GM21737 (cell line): ENCODE measurements at regions not wholly inside any gene's neighbourhood (a gene's known extent, or its start where the extent isn't known, plus 50 kb on each side); places are given as distances from the start of the nearest gene placed in this dataset.

Source experiments
- ATAC-seq: cut with Tn5 transposase; IDR thresholded peaks from one replicate; pipeline ENCODE4 v1.9.1; 2021; ENCODE audit warnings: mild to moderate bottlenecking, moderate library complexity; ENCODE audit not compliant: unreplicated experiment

GRCh38 chr4:22988526-22988925 is 295.8 kb downstream of the GBA3 start:
- no peak for ATAC-seq

DNA sequence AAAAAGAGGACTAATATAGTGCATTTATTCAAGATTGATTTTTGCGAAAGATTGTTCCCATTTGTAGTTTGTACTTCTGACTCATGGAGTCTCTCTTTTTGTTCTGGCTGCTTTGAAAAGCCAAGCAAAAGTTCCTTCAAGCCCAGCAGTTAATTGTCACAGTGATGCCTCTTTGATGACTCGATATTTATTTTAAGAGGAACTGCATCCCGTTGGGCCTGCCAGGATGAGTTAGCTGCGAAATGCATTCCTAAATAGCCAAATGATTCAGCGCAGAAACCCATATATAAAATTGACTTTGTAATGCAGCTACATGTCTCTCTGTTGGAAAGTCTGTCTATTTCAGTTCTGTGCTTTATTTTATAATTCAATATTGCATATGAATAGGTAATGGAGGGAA is 295.1 kb downstream of the GBA3 start:
- ATAC-seq: no peak

- ATAC-seq: no peak
These were observed 294.1 kb downstream of the GBA3 start for GRCh38 chr4:22986881-22987280.

DNA sequence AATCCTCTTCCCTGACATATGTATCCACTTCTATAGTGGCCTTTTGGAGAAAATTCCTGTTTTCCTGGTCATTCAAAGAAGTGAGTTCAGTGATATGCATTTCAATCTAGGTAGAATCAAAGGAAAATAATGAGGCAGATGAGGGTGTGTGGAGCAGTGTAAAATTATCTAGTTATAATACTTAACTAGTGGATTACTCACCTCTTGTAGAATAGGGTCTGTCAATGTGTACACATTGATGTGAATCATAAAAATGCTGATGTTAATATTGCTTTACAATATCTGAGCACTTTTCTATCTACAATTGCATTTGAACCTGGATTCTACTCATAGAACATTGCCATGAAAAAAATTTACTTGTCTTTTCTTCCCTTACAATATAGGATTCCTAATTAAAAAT is 293.5 kb downstream of the GBA3 start:
- ATAC-seq: no peak

- ATAC-seq: no peak
These were observed 291.7 kb downstream of the GBA3 start for GRCh38 chr4:22984390-22984789.

- ATAC-seq: no peak
These were observed 285.9 kb downstream of the GBA3 start for GRCh38 chr4:22978656-22979055.

GRCh38 chr4:22970665-22971064 is 277.9 kb downstream of the GBA3 start:
- no peak for ATAC-seq

DNA sequence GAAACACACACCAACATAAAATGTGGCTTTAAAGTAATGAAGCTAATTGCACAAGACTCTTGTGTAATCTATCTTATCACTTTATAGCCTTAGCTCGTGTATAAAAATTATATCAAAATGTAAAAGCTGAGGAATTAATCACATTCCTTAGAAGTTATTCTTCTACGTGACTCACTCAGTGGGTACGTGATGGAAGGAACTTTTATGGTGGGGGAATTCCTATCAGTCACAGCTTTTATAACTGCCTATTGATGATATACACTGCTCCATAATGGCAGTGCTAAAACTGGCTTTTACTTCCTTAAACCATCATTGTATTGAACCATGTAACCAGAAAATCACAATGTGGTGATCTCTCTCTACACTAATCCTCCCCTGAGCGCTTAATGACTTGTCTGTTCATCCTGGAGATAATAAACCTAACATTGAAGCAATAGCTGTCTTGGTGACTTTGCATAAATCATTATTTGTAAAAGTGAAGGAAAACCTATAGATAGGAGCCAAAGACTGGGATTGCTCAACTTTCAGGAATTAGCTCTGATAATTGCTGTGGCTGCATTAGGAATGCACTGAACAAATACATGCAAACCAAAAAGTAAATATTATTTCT is 276.7 kb downstream of the GBA3 start:
- ATAC-seq: no peak

DNA sequence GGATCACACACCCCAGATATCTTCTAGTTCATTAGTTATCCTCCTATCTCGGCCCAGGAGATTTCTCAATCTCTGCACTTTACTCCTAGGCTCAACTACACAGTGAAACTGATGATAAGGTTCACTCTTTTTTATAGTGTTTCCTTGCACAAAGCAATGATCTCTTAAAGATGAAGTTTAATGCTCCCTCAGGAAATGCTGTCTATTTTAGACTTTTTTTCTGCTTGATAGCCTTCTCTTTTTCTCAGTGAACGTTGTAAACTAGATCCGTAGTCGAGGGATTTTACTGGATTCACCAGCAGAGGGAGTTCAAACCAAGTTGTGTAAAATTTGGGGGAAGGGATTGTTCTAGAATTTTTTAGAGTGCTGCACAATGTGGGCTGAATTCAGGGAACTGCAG is 269.6 kb downstream of the GBA3 start:
- no peak for ATAC-seq

DNA sequence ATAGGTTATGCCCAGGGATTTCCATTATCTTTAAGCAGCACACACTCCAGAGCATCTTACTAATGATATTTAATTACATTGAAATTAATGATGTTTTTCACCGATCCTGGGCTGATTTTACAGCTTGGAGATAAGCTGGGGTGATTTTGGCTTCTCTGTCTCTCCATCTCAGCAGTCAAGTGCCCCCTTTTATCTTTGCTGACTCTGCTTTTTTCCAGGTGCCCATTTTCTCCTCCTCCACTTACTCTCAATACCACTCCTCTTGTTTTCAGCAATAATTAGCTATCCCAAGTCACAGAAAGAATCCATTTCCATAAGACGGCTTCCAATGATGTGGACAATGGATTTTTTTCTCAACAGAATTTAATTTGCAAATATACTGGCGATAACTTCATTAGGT is 266.7 kb downstream of the GBA3 start:
- ATAC-seq: no peak

DNA sequence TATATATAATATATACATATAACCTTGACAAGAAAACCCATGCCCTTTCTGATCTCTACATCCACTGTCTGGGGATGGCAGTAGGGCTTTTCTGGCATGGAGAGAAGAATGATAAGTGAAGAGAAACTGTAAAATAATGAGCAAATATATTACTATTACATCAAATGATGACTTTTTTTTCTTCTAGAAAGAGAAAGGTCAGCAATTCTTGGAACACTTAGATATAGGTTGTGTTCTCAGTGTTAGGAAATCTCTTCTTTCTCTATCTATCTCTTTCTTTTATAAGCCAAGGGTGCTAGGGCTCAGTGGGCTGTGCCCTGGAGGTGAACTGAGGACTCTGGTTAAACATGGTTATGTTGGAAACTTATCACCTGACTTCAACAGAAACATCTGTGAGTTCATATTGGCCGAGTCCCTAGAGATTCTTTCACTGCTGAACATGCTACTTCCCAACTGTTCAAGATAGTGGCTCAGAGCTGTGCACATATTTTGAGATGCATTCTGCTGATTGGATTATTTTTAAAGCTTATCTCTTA is 265.1 kb downstream of the GBA3 start:
- no peak for ATAC-seq

DNA sequence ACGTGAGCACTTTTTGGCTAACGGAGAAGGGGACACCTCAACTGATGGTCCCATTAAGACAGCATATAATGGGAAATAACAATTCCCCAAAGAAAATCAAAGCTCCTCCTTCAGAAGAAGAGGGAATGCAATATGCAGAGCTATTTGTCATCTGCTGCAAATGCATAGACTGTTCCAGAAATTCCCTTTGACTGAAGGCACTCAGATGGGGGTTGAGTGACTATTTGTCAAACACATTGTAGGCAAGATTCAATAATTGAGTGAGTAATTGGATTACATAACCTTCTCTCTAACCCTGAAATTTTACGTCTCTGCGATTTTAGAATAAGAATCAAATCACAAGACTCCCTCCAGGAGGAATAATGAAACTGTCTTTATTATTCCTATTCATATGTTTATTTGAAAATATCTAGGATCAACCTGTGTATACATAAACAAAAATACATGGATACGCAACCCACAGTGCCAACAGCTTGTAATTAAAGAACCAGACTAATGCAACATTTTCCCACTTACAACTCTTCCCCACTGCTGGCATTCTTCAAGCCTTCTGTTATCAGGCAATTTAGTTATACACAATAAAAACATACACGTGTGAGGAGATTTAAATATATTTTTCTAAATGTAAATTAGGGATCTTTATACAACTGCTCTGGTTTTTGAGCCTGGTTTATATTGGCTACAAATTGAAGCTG is 256.6 kb downstream of the GBA3 start:
- no peak for ATAC-seq

DNA sequence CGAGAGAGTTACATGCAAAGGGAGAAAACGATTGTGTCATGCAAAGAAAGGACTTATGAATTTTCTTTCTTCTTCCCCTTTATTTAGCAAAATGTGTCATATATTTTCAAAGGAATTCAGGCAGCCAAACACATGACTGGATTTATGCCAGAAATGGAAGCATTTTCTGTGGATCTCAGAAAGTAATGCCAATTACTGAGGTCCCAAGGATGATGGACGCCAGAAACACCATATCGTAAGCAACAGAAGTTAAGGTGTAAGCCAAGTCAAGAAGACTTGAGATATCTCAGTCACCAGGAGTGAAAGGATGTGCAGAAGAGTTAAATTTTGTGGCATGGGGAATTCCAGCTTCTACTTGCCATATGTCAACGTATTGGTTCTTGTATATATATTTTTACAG is 255.1 kb downstream of the GBA3 start:
- no peak for ATAC-seq

- no peak for ATAC-seq
These were observed 250.3 kb downstream of the GBA3 start for GRCh38 chr4:22942920-22943559.

DNA sequence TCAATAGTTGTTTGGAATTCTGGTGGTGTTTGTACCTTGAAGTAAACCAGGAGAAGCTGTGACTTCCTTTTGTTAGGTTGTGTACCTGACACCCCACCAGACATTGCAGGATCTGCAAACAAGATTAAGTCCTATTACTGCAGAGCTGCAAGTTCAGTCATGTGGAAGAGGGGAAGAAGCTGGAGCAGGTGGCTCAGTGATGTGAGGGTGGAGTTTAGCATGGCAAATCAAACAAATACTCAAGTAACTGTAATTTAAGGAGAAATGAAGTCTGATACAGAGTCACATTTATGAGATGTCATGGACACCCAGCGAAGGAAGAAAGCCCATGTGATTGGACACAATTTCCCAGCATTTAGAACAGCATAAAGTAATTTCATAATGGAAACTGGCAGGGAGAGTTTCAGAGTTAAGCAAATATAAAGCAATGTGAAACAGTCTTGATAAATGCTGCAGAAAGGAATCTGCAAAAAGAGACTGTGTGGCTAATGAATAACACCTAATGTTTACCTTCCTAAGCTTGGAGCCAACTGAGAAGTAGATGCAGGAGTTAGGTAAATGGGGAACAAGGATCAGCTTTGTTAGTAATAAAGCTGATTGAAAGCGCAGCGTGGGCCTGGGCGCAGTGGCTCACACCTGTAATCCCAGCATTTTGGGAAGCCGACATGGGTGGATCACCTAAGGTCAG is 249.1 kb downstream of the GBA3 start:
- no peak for ATAC-seq

GRCh38 chr4:22932326-22932725 is 239.6 kb downstream of the GBA3 start:
- ATAC-seq: no peak

- no peak for ATAC-seq
These were observed 229.7 kb downstream of the GBA3 start for GRCh38 chr4:22922426-22922825.

- no peak for ATAC-seq
These were observed 229.2 kb downstream of the GBA3 start for GRCh38 chr4:22921936-22922335.

DNA sequence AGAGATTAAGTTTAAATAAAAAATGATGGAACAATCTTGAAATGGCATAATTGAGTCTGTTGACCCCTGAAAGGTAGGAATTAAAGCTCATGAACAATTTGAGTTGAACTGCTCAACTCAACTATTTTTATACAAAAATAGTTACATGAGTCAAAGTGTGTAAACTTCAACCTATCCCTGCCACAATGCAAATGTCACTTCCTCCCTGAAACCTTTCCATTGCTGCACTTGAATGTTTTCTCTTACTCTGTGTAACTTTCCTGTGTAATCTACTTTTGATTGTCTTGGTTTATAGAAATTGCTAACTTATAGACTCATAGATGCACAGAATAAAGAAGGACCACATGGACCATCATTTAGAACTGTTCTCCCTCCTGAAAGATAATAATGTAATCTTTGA is 218.5 kb downstream of the GBA3 start:
- no peak for ATAC-seq

DNA sequence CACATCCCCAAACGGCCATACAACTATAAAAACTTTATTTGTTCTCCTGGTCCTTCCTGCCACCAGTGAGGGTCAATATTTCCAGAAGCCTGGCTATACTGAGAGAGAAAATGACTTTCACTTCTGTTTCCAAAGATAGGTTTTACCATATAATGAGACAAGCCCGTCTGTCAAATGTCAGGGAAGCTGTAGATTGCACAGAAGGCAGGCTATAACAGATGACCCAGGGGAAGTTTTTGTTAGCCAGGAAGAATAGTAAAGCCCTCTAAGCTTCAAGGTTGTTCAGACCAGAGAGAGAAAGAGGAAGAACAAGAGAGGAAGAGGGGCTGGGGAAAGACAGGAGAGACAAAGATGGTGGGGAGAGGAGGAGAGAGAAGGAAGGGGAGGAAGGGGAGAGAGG is 217.5 kb downstream of the GBA3 start:
- no peak for ATAC-seq

GRCh38 chr4:22906045-22906444 is 213.3 kb downstream of the GBA3 start:
- ATAC-seq: no peak

DNA sequence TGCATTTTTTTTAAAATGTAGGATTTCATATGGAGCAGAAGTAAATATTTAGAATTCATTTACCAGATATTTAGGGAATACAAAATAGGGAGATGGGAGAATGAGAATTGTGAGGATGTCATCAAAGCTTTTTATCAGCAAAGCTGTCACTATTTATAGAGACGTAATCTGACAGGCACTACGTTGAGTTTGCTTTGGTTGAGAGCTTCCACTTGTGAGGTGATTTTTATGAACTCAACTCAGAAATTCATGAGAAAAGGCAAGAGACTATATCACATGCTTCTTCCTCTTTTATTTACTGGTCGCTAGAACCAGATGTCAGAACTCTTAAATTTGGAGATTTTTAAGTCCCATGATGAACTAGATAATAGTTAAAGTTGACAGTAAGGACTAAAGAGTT is 211.2 kb downstream of the GBA3 start:
- no peak for ATAC-seq
